Caco-2 (cell line): ENCODE measurements at regions not wholly inside any gene's neighbourhood (a gene's known extent, or its start where the extent isn't known, plus 50 kb on each side); places are given as distances from the start of the nearest gene placed in this dataset.

ENCODE experiments used
- BruUV-seq: library from RNA; stranded (reverse); fragments of 400-500 nt; replicated peaks from 2 replicates; lab custom pipeline; 2021; lab: Mats Ljungman, UMichigan
- CTCF ChIA-PET: fragments of 300-600 bp; sonication (Branson Sonifier 250); formaldehyde crosslinking; loops from one replicate; lab custom pipeline; 2022; ENCODE audit warnings: antibody characterized with exemption; lab: Charles Lee
- POLR2A ChIA-PET: fragments of 300-600 bp; sonication (Branson Sonifier 250); formaldehyde crosslinking; loops from one replicate; lab custom pipeline; 2022; ENCODE audit warnings: antibody characterized with exemption; lab: Charles Lee
- DNase-seq, 2 experiments: peaks; one replicate each; pipeline versions ENCODE4 v3.0.0 to v3.0.0-alpha.2; 2020 to 2022
- H3K27me3 ChIP-seq: replicated peaks from 2 replicates; pipeline ENCODE4 v1.6.0; 2011; ENCODE audit warnings: low read length; ENCODE audit not compliant: control insufficient read depth, insufficient read depth
- H3K36me3 ChIP-seq: 2 replicates; pipeline ENCODE4 v1.5.1; 2011; ENCODE audit warnings: low read length; ENCODE audit not compliant: control insufficient read depth, insufficient read depth
- H3K4me1 ChIP-seq: fragments of 250-450 bp; sonication (Bioruptor Pico); 2 replicates; pipeline ENCODE4 v1.5.1; 2020; ENCODE audit warnings: mild to moderate bottlenecking
- H3K4me3 ChIP-seq: 2 replicates; pipeline ENCODE4 v1.5.1; 2011; ENCODE audit warnings: low read depth, mild to moderate bottlenecking, control low read depth, low read length
- H3K9me3 ChIP-seq: fragments of 250-450 bp; sonication (Bioruptor Pico); 2 replicates; pipeline ENCODE4 v1.5.1; 2020; ENCODE audit warnings: mild to moderate bottlenecking, moderate library complexity
- H3K27ac Mint-ChIP-seq: one replicate; pipeline ENCODE4 v1.8.0; 2022; ENCODE audit warnings: mixed read lengths; ENCODE audit not compliant: unreplicated experiment
- H3K27me3 Mint-ChIP-seq: one replicate; pipeline ENCODE4 v1.8.0; 2022; ENCODE audit warnings: mixed read lengths; ENCODE audit not compliant: insufficient read depth, unreplicated experiment
- H3K36me3 Mint-ChIP-seq: one replicate; pipeline ENCODE4 v1.8.0; 2022; ENCODE audit warnings: mild to moderate bottlenecking, mixed read lengths; ENCODE audit not compliant: insufficient read depth, unreplicated experiment
- H3K4me1 Mint-ChIP-seq: one replicate; pipeline ENCODE4 v1.8.0; 2022; ENCODE audit warnings: low read depth, mixed read lengths; ENCODE audit not compliant: unreplicated experiment
- H3K4me3 Mint-ChIP-seq: one replicate; pipeline ENCODE4 v1.8.0; 2022; ENCODE audit warnings: mild to moderate bottlenecking, moderate library complexity, mixed read lengths; ENCODE audit not compliant: unreplicated experiment
- H3K9me3 Mint-ChIP-seq: one replicate; pipeline ENCODE4 v1.8.0; 2022; ENCODE audit warnings: mixed read lengths; ENCODE audit not compliant: unreplicated experiment
- CTCF ChIP-seq, 2 experiments: fragments of 200-600 bp in 1 of 2; IDR thresholded peaks; 1 replicate in 1 of 2; 2 replicates in 1 of 2; pipeline versions ENCODE4 v1.5.1 to v1.8.0; 2011 to 2022; ENCODE audit warnings: antibody characterized with exemption in 1 of 2, control low read depth in 1 of 2, inconsistent platforms in 1 of 2, low read depth in 1 of 2, low read length in 1 of 2, mild to moderate bottlenecking in 1 of 2, moderate library complexity in 1 of 2; ENCODE audit not compliant: insufficient read depth in 1 of 2, severe bottlenecking in 1 of 2, unreplicated experiment in 1 of 2
- intact Hi-C: fragments of 100-400 bp; cut with micrococcal nuclease; formaldehyde crosslinking; loops from one replicate; pipeline ENCODE4 v1.10.0; 2022; ENCODE audit not compliant: unreplicated experiment

- no peak overlapping the region for H3K27ac Mint-ChIP-seq
- H3K9me3 ChIP-seq, result no peaks in the 10 kb centered on the region; the same call in 1 of the 2 replicates
- H3K36me3 Mint-ChIP-seq, result peaks cover 11% of the 10 kb centered on the region
- ChIA-PET POLR2A (no interaction called here), CTCF (no interaction called here)
- no peaks in the 10 kb centered on the region for H3K36me3 ChIP-seq
- DNase-seq, result no peak
- H3K4me3 ChIP-seq, result no peak overlapping the region
- H3K27me3 Mint-ChIP-seq, result no peaks in the 10 kb centered on the region
- peaks cover 5% of the 10 kb centered on the region for H3K4me1 ChIP-seq
- no peak for TF ChIP-seq CTCF (IDR thresholded peaks at IDR 0.05; ENCODE audit: insufficient read depth in 1 of 2, low read depth in 1 of 2, low read length in 1 of 2, severe bottlenecking in 1 of 2, unreplicated experiment in 1 of 2)
- H3K4me3 Mint-ChIP-seq, result no peak overlapping the region
- H3K9me3 Mint-ChIP-seq, result no peaks in the 10 kb centered on the region
- peaks cover 6% of the 10 kb centered on the region for H3K4me1 Mint-ChIP-seq
- no TSS peak for BruUV-seq
- no peaks in the 10 kb centered on the region for H3K27me3 ChIP-seq
- intact Hi-C loops, result no loop called here
Measured at GRCh38 chr9:129361196-129361595, 183.1 kb upstream of the IER5L start.

GRCh38 chr9:129359916-129360536 lies 182.0 kb upstream of the IER5L start:
- Mint-ChIP-seq H3K27ac (no peak overlapping the region), H3K27me3 (no peaks in the 10 kb centered on the region), H3K36me3 (peaks cover 11% of the 10 kb centered on the region), H3K4me3 (no peak overlapping the region), H3K4me1 (peaks cover 6% of the 10 kb centered on the region), H3K9me3 (no peaks in the 10 kb centered on the region)
- POLR2A ChIA-PET, result no interaction called here
- TF ChIP-seq CTCF (IDR thresholded peaks at IDR 0.05; ENCODE audit: insufficient read depth in 1 of 2, low read depth in 1 of 2, low read length in 1 of 2, severe bottlenecking in 1 of 2, unreplicated experiment in 1 of 2), result no peak
- DNase-seq, result no peak
- CTCF ChIA-PET, result interaction anchor here (0.6 to 0.7 kb wide), 2 partner anchors 228 to 1051 kb away, joined by 3 read pairs; no protein-coding TSS in a partner anchor
- peaks cover 5% of the 10 kb centered on the region for H3K4me1 ChIP-seq
- peaks cover 9% of the 10 kb centered on the region for H3K9me3 ChIP-seq
- H3K4me3 ChIP-seq, result no peak overlapping the region
- H3K27me3 ChIP-seq, result no peaks in the 10 kb centered on the region
- no TSS peak for BruUV-seq
- H3K36me3 ChIP-seq, result no peaks in the 10 kb centered on the region
- intact Hi-C loops, result no loop called here

GRCh38 chr9:129359162-129359811 lies 181.2 kb upstream of the IER5L start:
- H3K36me3 Mint-ChIP-seq, result peaks cover 14% of the 10 kb centered on the region
- no peaks in the 10 kb centered on the region for H3K27me3 Mint-ChIP-seq
- peaks cover 5% of the 10 kb centered on the region for H3K4me1 ChIP-seq
- DNase-seq, result no peak
- POLR2A ChIA-PET, result no interaction called here
- no TSS peak for BruUV-seq
- H3K9me3 ChIP-seq, result peaks cover 9% of the 10 kb centered on the region
- H3K9me3 Mint-ChIP-seq, result no peaks in the 10 kb centered on the region
- H3K27me3 ChIP-seq, result no peaks in the 10 kb centered on the region
- H3K4me3 ChIP-seq, result no peak overlapping the region
- H3K4me3 Mint-ChIP-seq, result no peak overlapping the region
- CTCF ChIA-PET, result interaction anchor here (0.6 kb wide), 1 partner anchor 1050 kb away, joined by 3 read pairs; no protein-coding TSS in a partner anchor
- H3K4me1 Mint-ChIP-seq, result peaks cover 6% of the 10 kb centered on the region
- no peaks in the 10 kb centered on the region for H3K36me3 ChIP-seq
- no peak for TF ChIP-seq CTCF (IDR thresholded peaks at IDR 0.05; ENCODE audit: insufficient read depth in 1 of 2, low read depth in 1 of 2, low read length in 1 of 2, severe bottlenecking in 1 of 2, unreplicated experiment in 1 of 2)
- no peak overlapping the region for H3K27ac Mint-ChIP-seq
- intact Hi-C loops, result no loop called here
